ENCODE measurements at regions not wholly inside any gene's neighbourhood (a gene's known extent, or its start where the extent isn't known, plus 50 kb on each side); places are given as distances from the start of the nearest gene placed in this dataset.

- no peaks in the 10 kb centered on the region for H3K36me3 ChIP-seq (ENCODE audit: control insufficient read depth in 1 of 2, insufficient read depth in 2 of 2, low read length in 2 of 2)
- H3K27ac ChIP-seq (ENCODE audit: low read length), result no peak overlapping the region
- no peak overlapping the region for H3K4me3 ChIP-seq (ENCODE audit: low read depth in 1 of 2, low read length in 2 of 2)
- H3K9me3 ChIP-seq (ENCODE audit: control insufficient read depth in 1 of 2, low read length in 2 of 2), result no peaks in the 10 kb centered on the region
- no peaks in the 10 kb centered on the region for H3K27me3 ChIP-seq (ENCODE audit: low read depth, low read length)
- no peaks in the 10 kb centered on the region for H3K4me1 ChIP-seq (ENCODE audit: control insufficient read depth in 1 of 2, insufficient read depth in 2 of 2, low read length in 2 of 2)
Measured at GRCh38 chr20:7650086-7650879, 290.0 kb downstream of the HAO1 start.

GRCh38 chr20:7654231-7654630, 286.0 kb downstream of the HAO1 start:
- no peaks in the 10 kb centered on the region for H3K4me1 ChIP-seq (ENCODE audit: control insufficient read depth in 1 of 2, insufficient read depth in 2 of 2, low read length in 2 of 2)
- H3K9me3 ChIP-seq (ENCODE audit: control insufficient read depth in 1 of 2, low read length in 2 of 2), result no peaks in the 10 kb centered on the region
- no peaks in the 10 kb centered on the region for H3K27me3 ChIP-seq (ENCODE audit: low read depth, low read length)
- H3K27ac ChIP-seq (ENCODE audit: low read length), result no peak overlapping the region
- H3K4me3 ChIP-seq (ENCODE audit: low read depth in 1 of 2, low read length in 2 of 2), result no peak overlapping the region
- H3K36me3 ChIP-seq (ENCODE audit: control insufficient read depth in 1 of 2, insufficient read depth in 2 of 2, low read length in 2 of 2), result no peaks in the 10 kb centered on the region

- Histone ChIP-seq H3K4me1 (ENCODE audit: control insufficient read depth in 1 of 2, insufficient read depth in 2 of 2, low read length in 2 of 2) (no peaks in the 10 kb centered on the region), H3K27me3 (ENCODE audit: low read depth, low read length) (no peaks in the 10 kb centered on the region), H3K36me3 (ENCODE audit: control insufficient read depth in 1 of 2, insufficient read depth in 2 of 2, low read length in 2 of 2) (no peaks in the 10 kb centered on the region), H3K4me3 (ENCODE audit: low read depth in 1 of 2, low read length in 2 of 2) (no peak overlapping the region), H3K9me3 (ENCODE audit: control insufficient read depth in 1 of 2, low read length in 2 of 2) (no peaks in the 10 kb centered on the region), H3K27ac (ENCODE audit: low read length) (no peak overlapping the region)
Measured at GRCh38 chr20:7656687-7657467, 283.4 kb downstream of the HAO1 start.

GRCh38 chr20:7657569-7657968, 282.7 kb downstream of the HAO1 start:
- no peak overlapping the region for H3K4me3 ChIP-seq (ENCODE audit: low read depth in 1 of 2, low read length in 2 of 2)
- no peaks in the 10 kb centered on the region for H3K9me3 ChIP-seq (ENCODE audit: control insufficient read depth in 1 of 2, low read length in 2 of 2)
- H3K36me3 ChIP-seq (ENCODE audit: control insufficient read depth in 1 of 2, insufficient read depth in 2 of 2, low read length in 2 of 2), result no peaks in the 10 kb centered on the region
- no peaks in the 10 kb centered on the region for H3K27me3 ChIP-seq (ENCODE audit: low read depth, low read length)
- no peak overlapping the region for H3K27ac ChIP-seq (ENCODE audit: low read length)
- no peaks in the 10 kb centered on the region for H3K4me1 ChIP-seq (ENCODE audit: control insufficient read depth in 1 of 2, insufficient read depth in 2 of 2, low read length in 2 of 2)

GRCh38 chr20:7660165-7660564, 280.1 kb downstream of the HAO1 start:
- H3K27me3 ChIP-seq (ENCODE audit: low read depth, low read length), result no peaks in the 10 kb centered on the region
- no peak overlapping the region for H3K4me3 ChIP-seq (ENCODE audit: low read depth in 1 of 2, low read length in 2 of 2)
- H3K9me3 ChIP-seq (ENCODE audit: control insufficient read depth in 1 of 2, low read length in 2 of 2), result no peaks in the 10 kb centered on the region
- no peaks in the 10 kb centered on the region for H3K4me1 ChIP-seq (ENCODE audit: control insufficient read depth in 1 of 2, insufficient read depth in 2 of 2, low read length in 2 of 2)
- H3K27ac ChIP-seq (ENCODE audit: low read length), result no peak overlapping the region
- no peaks in the 10 kb centered on the region for H3K36me3 ChIP-seq (ENCODE audit: control insufficient read depth in 1 of 2, insufficient read depth in 2 of 2, low read length in 2 of 2)

GRCh38 chr20:7665376-7665775, 274.9 kb downstream of the HAO1 start:
- Histone ChIP-seq H3K9me3 (ENCODE audit: control insufficient read depth in 1 of 2, low read length in 2 of 2) (no peaks in the 10 kb centered on the region), H3K4me1 (ENCODE audit: control insufficient read depth in 1 of 2, insufficient read depth in 2 of 2, low read length in 2 of 2) (no peaks in the 10 kb centered on the region), H3K27ac (ENCODE audit: low read length) (no peak overlapping the region), H3K27me3 (ENCODE audit: low read depth, low read length) (no peaks in the 10 kb centered on the region), H3K36me3 (ENCODE audit: control insufficient read depth in 1 of 2, insufficient read depth in 2 of 2, low read length in 2 of 2) (no peaks in the 10 kb centered on the region), H3K4me3 (ENCODE audit: low read depth in 1 of 2, low read length in 2 of 2) (no peak overlapping the region)

GRCh38 chr20:7667194-7667593, 273.1 kb downstream of the HAO1 start:
- Histone ChIP-seq H3K27ac (ENCODE audit: low read length) (no peak overlapping the region), H3K27me3 (ENCODE audit: low read depth, low read length) (no peaks in the 10 kb centered on the region), H3K4me1 (ENCODE audit: control insufficient read depth in 1 of 2, insufficient read depth in 2 of 2, low read length in 2 of 2) (no peaks in the 10 kb centered on the region), H3K36me3 (ENCODE audit: control insufficient read depth in 1 of 2, insufficient read depth in 2 of 2, low read length in 2 of 2) (no peaks in the 10 kb centered on the region), H3K4me3 (ENCODE audit: low read depth in 1 of 2, low read length in 2 of 2) (no peak overlapping the region), H3K9me3 (ENCODE audit: control insufficient read depth in 1 of 2, low read length in 2 of 2) (no peaks in the 10 kb centered on the region)

- Histone ChIP-seq H3K9me3 (ENCODE audit: control insufficient read depth in 1 of 2, low read length in 2 of 2) (no peaks in the 10 kb centered on the region), H3K4me1 (ENCODE audit: control insufficient read depth in 1 of 2, insufficient read depth in 2 of 2, low read length in 2 of 2) (no peaks in the 10 kb centered on the region), H3K4me3 (ENCODE audit: low read depth in 1 of 2, low read length in 2 of 2) (no peak overlapping the region), H3K36me3 (ENCODE audit: control insufficient read depth in 1 of 2, insufficient read depth in 2 of 2, low read length in 2 of 2) (no peaks in the 10 kb centered on the region), H3K27me3 (ENCODE audit: low read depth, low read length) (no peaks in the 10 kb centered on the region), H3K27ac (ENCODE audit: low read length) (no peak overlapping the region)
Measured at GRCh38 chr20:7672571-7672970, 267.7 kb downstream of the HAO1 start.

- Histone ChIP-seq H3K36me3 (ENCODE audit: control insufficient read depth in 1 of 2, insufficient read depth in 2 of 2, low read length in 2 of 2) (no peaks in the 10 kb centered on the region), H3K4me3 (ENCODE audit: low read depth in 1 of 2, low read length in 2 of 2) (no peak overlapping the region), H3K27me3 (ENCODE audit: low read depth, low read length) (no peaks in the 10 kb centered on the region), H3K9me3 (ENCODE audit: control insufficient read depth in 1 of 2, low read length in 2 of 2) (no peaks in the 10 kb centered on the region), H3K27ac (ENCODE audit: low read length) (no peak overlapping the region), H3K4me1 (ENCODE audit: control insufficient read depth in 1 of 2, insufficient read depth in 2 of 2, low read length in 2 of 2) (no peaks in the 10 kb centered on the region)
Measured at GRCh38 chr20:7673841-7674240, 266.4 kb downstream of the HAO1 start.

GRCh38 chr20:7682916-7683315, 257.3 kb downstream of the HAO1 start:
- H3K36me3 ChIP-seq (ENCODE audit: control insufficient read depth in 1 of 2, insufficient read depth in 2 of 2, low read length in 2 of 2), result no peaks in the 10 kb centered on the region
- H3K27me3 ChIP-seq (ENCODE audit: low read depth, low read length), result no peaks in the 10 kb centered on the region
- no peaks in the 10 kb centered on the region for H3K4me1 ChIP-seq (ENCODE audit: control insufficient read depth in 1 of 2, insufficient read depth in 2 of 2, low read length in 2 of 2)
- no peak overlapping the region for H3K27ac ChIP-seq (ENCODE audit: low read length)
- no peaks in the 10 kb centered on the region for H3K9me3 ChIP-seq (ENCODE audit: control insufficient read depth in 1 of 2, low read length in 2 of 2)
- no peak overlapping the region for H3K4me3 ChIP-seq (ENCODE audit: low read depth in 1 of 2, low read length in 2 of 2)

- no peak overlapping the region for H3K4me3 ChIP-seq (ENCODE audit: low read depth in 1 of 2, low read length in 2 of 2)
- H3K27ac ChIP-seq (ENCODE audit: low read length), result no peak overlapping the region
- no peaks in the 10 kb centered on the region for H3K27me3 ChIP-seq (ENCODE audit: low read depth, low read length)
- H3K9me3 ChIP-seq (ENCODE audit: control insufficient read depth in 1 of 2, low read length in 2 of 2), result no peaks in the 10 kb centered on the region
- no peaks in the 10 kb centered on the region for H3K4me1 ChIP-seq (ENCODE audit: control insufficient read depth in 1 of 2, insufficient read depth in 2 of 2, low read length in 2 of 2)
- no peaks in the 10 kb centered on the region for H3K36me3 ChIP-seq (ENCODE audit: control insufficient read depth in 1 of 2, insufficient read depth in 2 of 2, low read length in 2 of 2)
Measured at GRCh38 chr20:7687065-7687464, 253.2 kb downstream of the HAO1 start.
